Endodermal cell (in vitro differentiated cells): ENCODE measurements at regions not wholly inside any gene's neighbourhood (a gene's known extent, or its start where the extent isn't known, plus 50 kb on each side); places are given as distances from the start of the nearest gene placed in this dataset.

ENCODE experiments used
- DNase-seq: peaks from one replicate; pipeline ENCODE4 v3.0.0-alpha.2; 2017
- H3K27ac ChIP-seq: 2 replicates; pipeline ENCODE4 v1.5.1; 2013; ENCODE audit warnings: mild to moderate bottlenecking, low read depth, low read length, moderate library complexity
- H3K27me3 ChIP-seq: 2 replicates; pipeline ENCODE4 v1.6.1; 2013; ENCODE audit warnings: mild to moderate bottlenecking, low read length, moderate library complexity; ENCODE audit not compliant: insufficient read depth, control insufficient read depth, poor library complexity, severe bottlenecking
- H3K36me3 ChIP-seq: 2 replicates; pipeline ENCODE4 v1.7.0; 2013; ENCODE audit warnings: mild to moderate bottlenecking, low read length, moderate library complexity; ENCODE audit not compliant: control insufficient read depth, insufficient read depth
- H3K4me1 ChIP-seq: one replicate; pipeline ENCODE4 v1.7.0; 2013; ENCODE audit warnings: low read length; ENCODE audit not compliant: control insufficient read depth, insufficient read depth
- H3K4me3 ChIP-seq: 2 replicates; pipeline ENCODE4 v1.5.1; 2013; ENCODE audit warnings: mild to moderate bottlenecking, low read length, moderate library complexity
- H3K9ac ChIP-seq: 2 replicates; pipeline ENCODE4 v1.6.1; 2013; ENCODE audit warnings: mild to moderate bottlenecking, low read length, moderate library complexity; ENCODE audit not compliant: poor library complexity, severe bottlenecking; ENCODE audit errors: extremely low read depth
- H3K9me3 ChIP-seq: 2 replicates; pipeline ENCODE4 v1.6.1; 2013; ENCODE audit warnings: mild to moderate bottlenecking, low read length, moderate library complexity; ENCODE audit not compliant: control insufficient read depth
- H3K27ac Mint-ChIP-seq: 2 replicates; pipeline ENCODE4 v1.8.0; 2020; ENCODE audit warnings: mixed read lengths
- H3K27me3 Mint-ChIP-seq: 2 replicates; pipeline ENCODE4 v1.8.0; 2021; ENCODE audit warnings: mild to moderate bottlenecking, mixed read lengths; ENCODE audit not compliant: insufficient read depth
- H3K36me3 Mint-ChIP-seq: 2 replicates; pipeline ENCODE4 v1.8.0; 2020; ENCODE audit warnings: low read depth, mixed read lengths
- H3K4me1 Mint-ChIP-seq: 2 replicates; pipeline ENCODE4 v1.8.0; 2020; ENCODE audit warnings: mixed read lengths
- H3K4me3 Mint-ChIP-seq: 2 replicates; pipeline ENCODE4 v1.8.0; 2020; ENCODE audit warnings: mild to moderate bottlenecking, moderate library complexity, mixed read lengths
- H3K9me3 Mint-ChIP-seq: 2 replicates; pipeline ENCODE4 v1.8.0; 2020; ENCODE audit warnings: mild to moderate bottlenecking, mixed read lengths
- WGBS, 2 experiments: methylation state at CpG; one replicate each; pipeline versions ENCODE4 v1.1.5 to v1.1.7; 2013; ENCODE audit warnings: missing lambda C conversion rate in 2 of 2, mixed read lengths in 1 of 2; ENCODE audit not compliant: insufficient coverage in 1 of 2, insufficient read length in 1 of 2; 5-methylcytosine and 5-hydroxymethylcytosine counted together
- TF ChIP-seq, protein P1 (sequence below): fragments of 200-600 bp; sonication (generic); conservative IDR thresholded peaks from 2 replicates; pipeline ENCODE4 v1.5.0; 2021; ENCODE audit warnings: antibody characterized with exemption, mild to moderate bottlenecking

DNA sequence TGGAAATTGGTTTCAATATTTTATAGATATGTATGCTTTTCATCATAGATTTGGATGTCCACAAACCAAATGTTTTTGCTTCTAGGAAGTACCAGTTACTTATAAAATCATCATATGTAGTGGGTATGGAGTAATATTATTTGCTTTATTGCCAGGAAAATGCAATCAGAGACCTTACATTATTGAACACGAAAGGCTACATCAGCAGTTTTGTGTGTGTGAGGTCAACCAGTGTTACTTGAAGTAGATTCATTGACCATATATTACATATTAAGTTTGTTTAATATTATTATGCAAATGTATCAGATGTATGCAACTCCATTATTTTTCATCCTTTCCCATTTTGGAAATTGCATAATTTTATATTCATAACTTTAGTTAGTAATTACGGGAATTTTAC is 219.1 kb upstream of the MMADHC start:
- Mint-ChIP-seq H3K4me1 (peaks cover 1% of the 10 kb centered on the region), H3K27me3 (no peaks in the 10 kb centered on the region), H3K36me3 (no peaks in the 10 kb centered on the region), H3K27ac (no peak overlapping the region), H3K4me3 (no peak overlapping the region), H3K9me3 (peaks cover 8% of the 10 kb centered on the region)
- H3K27me3 ChIP-seq, result no peaks in the 10 kb centered on the region
- H3K4me3 ChIP-seq, result no peak overlapping the region
- WGBS, 2 experiments, result 97% methylated on average over 2 of the region's 2 CpGs; no CpG with 5 or more reads in 1 of the 2 experiments
- no peak overlapping the region for H3K9ac ChIP-seq
- no peak overlapping the region for H3K27ac ChIP-seq
- TF ChIP-seq, protein P1, sequence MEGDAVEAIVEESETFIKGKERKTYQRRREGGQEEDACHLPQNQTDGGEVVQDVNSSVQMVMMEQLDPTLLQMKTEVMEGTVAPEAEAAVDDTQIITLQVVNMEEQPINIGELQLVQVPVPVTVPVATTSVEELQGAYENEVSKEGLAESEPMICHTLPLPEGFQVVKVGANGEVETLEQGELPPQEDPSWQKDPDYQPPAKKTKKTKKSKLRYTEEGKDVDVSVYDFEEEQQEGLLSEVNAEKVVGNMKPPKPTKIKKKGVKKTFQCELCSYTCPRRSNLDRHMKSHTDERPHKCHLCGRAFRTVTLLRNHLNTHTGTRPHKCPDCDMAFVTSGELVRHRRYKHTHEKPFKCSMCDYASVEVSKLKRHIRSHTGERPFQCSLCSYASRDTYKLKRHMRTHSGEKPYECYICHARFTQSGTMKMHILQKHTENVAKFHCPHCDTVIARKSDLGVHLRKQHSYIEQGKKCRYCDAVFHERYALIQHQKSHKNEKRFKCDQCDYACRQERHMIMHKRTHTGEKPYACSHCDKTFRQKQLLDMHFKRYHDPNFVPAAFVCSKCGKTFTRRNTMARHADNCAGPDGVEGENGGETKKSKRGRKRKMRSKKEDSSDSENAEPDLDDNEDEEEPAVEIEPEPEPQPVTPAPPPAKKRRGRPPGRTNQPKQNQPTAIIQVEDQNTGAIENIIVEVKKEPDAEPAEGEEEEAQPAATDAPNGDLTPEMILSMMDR, result no peak
- no peaks in the 10 kb centered on the region for H3K9me3 ChIP-seq
- no peaks in the 10 kb centered on the region for H3K4me1 ChIP-seq
- no peaks in the 10 kb centered on the region for H3K36me3 ChIP-seq
- no peak for DNase-seq

DNA sequence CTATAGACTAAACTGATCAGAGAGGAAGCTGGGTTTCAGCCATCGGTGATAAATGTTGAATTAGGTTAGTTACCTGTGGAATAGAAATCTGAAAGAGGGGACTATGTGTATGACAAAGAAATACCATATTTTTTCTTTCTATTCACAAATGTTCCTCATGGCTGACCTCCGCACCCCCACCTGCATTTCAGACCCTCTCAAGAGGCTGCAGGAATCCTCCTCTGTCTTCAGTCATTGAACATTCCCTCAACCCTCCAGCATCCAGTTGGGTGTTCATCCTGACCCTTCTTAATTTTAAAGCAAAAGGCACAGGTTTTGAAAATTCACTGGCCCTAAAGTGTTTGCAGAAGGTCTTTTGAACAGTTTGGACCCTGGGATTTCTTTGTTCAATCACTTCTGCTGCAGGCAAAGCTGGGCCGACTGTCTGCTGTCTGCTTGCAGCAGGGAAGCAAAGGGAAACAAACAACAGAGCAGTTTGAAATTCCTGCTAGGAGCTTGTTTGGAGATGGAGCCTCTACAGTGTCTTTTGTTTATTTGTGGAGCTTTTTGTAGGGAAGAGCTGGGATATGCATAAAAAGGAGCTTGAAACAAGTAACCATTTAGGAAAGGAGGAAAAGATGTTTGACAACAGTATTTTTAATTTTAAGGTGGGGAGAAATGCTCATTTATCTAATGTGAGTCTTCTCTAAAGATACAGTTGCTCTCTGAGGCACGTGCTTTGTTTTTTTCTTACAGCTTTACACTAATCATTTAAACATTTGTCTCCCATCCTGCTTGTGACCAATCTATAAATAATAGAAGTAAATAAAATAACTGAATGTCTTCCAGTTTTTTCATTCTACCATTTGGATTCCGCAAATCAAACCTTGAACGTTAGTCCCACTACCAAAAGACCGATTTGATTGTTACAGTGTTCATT is 213.3 kb upstream of the MMADHC start:
- H3K9me3 ChIP-seq, result peaks cover 19% of the 10 kb centered on the region
- peak overlapping the region; percentile 79 for H3K27ac Mint-ChIP-seq
- peaks cover 17% of the 10 kb centered on the region for H3K9me3 Mint-ChIP-seq
- peaks cover 33% of the 10 kb centered on the region for H3K4me1 Mint-ChIP-seq
- 68 to 75% methylated on average over 4 to 6 of the region's 7 CpGs for WGBS, 2 experiments
- TF ChIP-seq, protein P1, result no peak
- no peaks in the 10 kb centered on the region for H3K36me3 ChIP-seq
- H3K4me3 Mint-ChIP-seq, result peak overlapping the region; percentile 13
- no peaks in the 10 kb centered on the region for H3K36me3 Mint-ChIP-seq
- no peak overlapping the region for H3K9ac ChIP-seq
- no peaks in the 10 kb centered on the region for H3K27me3 ChIP-seq
- H3K27ac ChIP-seq, result peak overlapping the region; percentile 22
- H3K27me3 Mint-ChIP-seq, result no peaks in the 10 kb centered on the region
- DNase-seq, result peak; percentile 60
- H3K4me3 ChIP-seq, result peak overlapping the region; percentile 33
- peaks cover 10% of the 10 kb centered on the region for H3K4me1 ChIP-seq

DNA sequence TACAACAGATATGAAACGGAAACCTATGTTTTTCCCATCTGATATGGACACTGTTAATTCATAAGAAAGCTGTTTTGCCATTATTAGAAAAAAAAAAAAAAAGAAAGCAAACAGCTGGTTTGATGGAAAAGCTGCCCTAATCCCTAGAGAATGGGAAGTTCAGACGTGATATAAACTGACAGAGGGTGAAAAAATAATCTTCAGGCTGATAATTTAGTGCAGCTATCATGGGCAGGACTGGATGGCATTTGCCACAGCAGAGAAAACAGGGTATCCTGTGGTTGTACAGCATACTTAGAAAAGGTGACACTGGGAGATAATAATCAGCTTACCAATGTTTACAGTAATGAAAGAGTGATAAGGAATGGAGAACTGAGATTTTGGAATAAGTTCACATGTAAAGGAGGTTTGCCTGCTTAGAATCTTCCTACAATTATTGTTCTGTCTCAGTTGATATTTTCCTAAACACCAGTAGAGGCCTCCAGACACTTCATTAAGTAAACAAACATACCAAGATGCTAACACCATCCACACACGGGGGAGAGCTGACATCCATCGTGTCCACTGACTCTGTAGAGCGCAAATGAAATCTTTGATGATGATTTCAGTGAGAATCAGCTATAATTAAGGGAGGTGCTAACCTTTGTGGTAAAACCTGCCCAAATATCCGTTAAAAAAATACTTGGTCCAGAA is 211.6 kb upstream of the MMADHC start:
- Histone ChIP-seq H3K36me3 (no peaks in the 10 kb centered on the region), H3K9me3 (peaks cover 19% of the 10 kb centered on the region), H3K4me1 (peaks cover 10% of the 10 kb centered on the region), H3K27me3 (no peaks in the 10 kb centered on the region), H3K9ac (no peak overlapping the region), H3K4me3 (no peak overlapping the region), H3K27ac (no peak overlapping the region)
- Mint-ChIP-seq H3K9me3 (peaks cover 24% of the 10 kb centered on the region), H3K27ac (no peak overlapping the region), H3K27me3 (no peaks in the 10 kb centered on the region), H3K36me3 (no peaks in the 10 kb centered on the region), H3K4me1 (peaks cover 33% of the 10 kb centered on the region), H3K4me3 (no peak overlapping the region)
- DNase-seq, result no peak
- TF ChIP-seq, protein P1, result peak; percentile 23
- WGBS, 2 experiments, result 71 to 80% methylated on average over 1 to 6 of the region's 6 CpGs
